Caco-2 (cell line): ENCODE measurements at regions not wholly inside any gene's neighbourhood (a gene's known extent, or its start where the extent isn't known, plus 50 kb on each side); places are given as distances from the start of the nearest gene placed in this dataset.

ENCODE experiments used
- BruUV-seq: library from RNA; stranded (reverse); fragments of 400-500 nt; replicated peaks from 2 replicates; lab custom pipeline; 2021; lab: Mats Ljungman, UMichigan
- CTCF ChIA-PET: fragments of 300-600 bp; sonication (Branson Sonifier 250); formaldehyde crosslinking; loops from one replicate; lab custom pipeline; 2022; ENCODE audit warnings: antibody characterized with exemption; lab: Charles Lee
- POLR2A ChIA-PET: fragments of 300-600 bp; sonication (Branson Sonifier 250); formaldehyde crosslinking; loops from one replicate; lab custom pipeline; 2022; ENCODE audit warnings: antibody characterized with exemption; lab: Charles Lee
- DNase-seq, 2 experiments: peaks; one replicate each; pipeline versions ENCODE4 v3.0.0 to v3.0.0-alpha.2; 2020 to 2022
- H3K27me3 ChIP-seq: replicated peaks from 2 replicates; pipeline ENCODE4 v1.6.0; 2011; ENCODE audit warnings: low read length; ENCODE audit not compliant: control insufficient read depth, insufficient read depth
- H3K36me3 ChIP-seq: 2 replicates; pipeline ENCODE4 v1.5.1; 2011; ENCODE audit warnings: low read length; ENCODE audit not compliant: control insufficient read depth, insufficient read depth
- H3K4me1 ChIP-seq: fragments of 250-450 bp; sonication (Bioruptor Pico); 2 replicates; pipeline ENCODE4 v1.5.1; 2020; ENCODE audit warnings: mild to moderate bottlenecking
- H3K4me3 ChIP-seq: 2 replicates; pipeline ENCODE4 v1.5.1; 2011; ENCODE audit warnings: low read depth, mild to moderate bottlenecking, control low read depth, low read length
- H3K9me3 ChIP-seq: fragments of 250-450 bp; sonication (Bioruptor Pico); 2 replicates; pipeline ENCODE4 v1.5.1; 2020; ENCODE audit warnings: mild to moderate bottlenecking, moderate library complexity
- H3K27ac Mint-ChIP-seq: one replicate; pipeline ENCODE4 v1.8.0; 2022; ENCODE audit warnings: mixed read lengths; ENCODE audit not compliant: unreplicated experiment
- H3K27me3 Mint-ChIP-seq: one replicate; pipeline ENCODE4 v1.8.0; 2022; ENCODE audit warnings: mixed read lengths; ENCODE audit not compliant: insufficient read depth, unreplicated experiment
- H3K36me3 Mint-ChIP-seq: one replicate; pipeline ENCODE4 v1.8.0; 2022; ENCODE audit warnings: mild to moderate bottlenecking, mixed read lengths; ENCODE audit not compliant: insufficient read depth, unreplicated experiment
- H3K4me1 Mint-ChIP-seq: one replicate; pipeline ENCODE4 v1.8.0; 2022; ENCODE audit warnings: low read depth, mixed read lengths; ENCODE audit not compliant: unreplicated experiment
- H3K4me3 Mint-ChIP-seq: one replicate; pipeline ENCODE4 v1.8.0; 2022; ENCODE audit warnings: mild to moderate bottlenecking, moderate library complexity, mixed read lengths; ENCODE audit not compliant: unreplicated experiment
- H3K9me3 Mint-ChIP-seq: one replicate; pipeline ENCODE4 v1.8.0; 2022; ENCODE audit warnings: mixed read lengths; ENCODE audit not compliant: unreplicated experiment
- CTCF ChIP-seq, 2 experiments: fragments of 200-600 bp in 1 of 2; IDR thresholded peaks; 1 replicate in 1 of 2; 2 replicates in 1 of 2; pipeline versions ENCODE4 v1.5.1 to v1.8.0; 2011 to 2022; ENCODE audit warnings: antibody characterized with exemption in 1 of 2, control low read depth in 1 of 2, inconsistent platforms in 1 of 2, low read depth in 1 of 2, low read length in 1 of 2, mild to moderate bottlenecking in 1 of 2, moderate library complexity in 1 of 2; ENCODE audit not compliant: insufficient read depth in 1 of 2, severe bottlenecking in 1 of 2, unreplicated experiment in 1 of 2
- intact Hi-C: fragments of 100-400 bp; cut with micrococcal nuclease; formaldehyde crosslinking; loops from one replicate; pipeline ENCODE4 v1.10.0; 2022; ENCODE audit not compliant: unreplicated experiment

GRCh38 chr12:12010277-12011039, 60.3 kb upstream of the BCL2L14 start:
- no peak for DNase-seq
- Mint-ChIP-seq H3K27ac (no peak overlapping the region), H3K4me3 (no peak overlapping the region), H3K36me3 (peaks cover 5% of the 10 kb centered on the region), H3K27me3 (no peaks in the 10 kb centered on the region), H3K9me3 (peaks cover 10% of the 10 kb centered on the region), H3K4me1 (no peaks in the 10 kb centered on the region)
- no peaks in the 10 kb centered on the region for H3K9me3 ChIP-seq
- H3K4me3 ChIP-seq = no peak overlapping the region
- no peaks in the 10 kb centered on the region for H3K4me1 ChIP-seq
- ChIA-PET POLR2A (no interaction called here), CTCF (interaction anchor here (0.7 kb wide), 1 partner anchor 23 kb away, joined by 4 read pairs; no protein-coding TSS in a partner anchor)
- no peaks in the 10 kb centered on the region for H3K36me3 ChIP-seq
- TF ChIP-seq CTCF (IDR thresholded peaks at IDR 0.05; ENCODE audit: insufficient read depth in 1 of 2, low read depth in 1 of 2, low read length in 1 of 2, severe bottlenecking in 1 of 2, unreplicated experiment in 1 of 2) = no peak
- intact Hi-C loops = no loop called here
- no TSS peak for BruUV-seq
- H3K27me3 ChIP-seq = no peaks in the 10 kb centered on the region

GRCh38 chr12:12011880-12012260, 58.9 kb upstream of the BCL2L14 start:
- intact Hi-C loops = no loop called here
- TF ChIP-seq CTCF (IDR thresholded peaks at IDR 0.05; ENCODE audit: insufficient read depth in 1 of 2, low read depth in 1 of 2, low read length in 1 of 2, severe bottlenecking in 1 of 2, unreplicated experiment in 1 of 2) = no peak
- no peak overlapping the region for H3K4me3 ChIP-seq
- no peaks in the 10 kb centered on the region for H3K4me1 Mint-ChIP-seq
- H3K9me3 Mint-ChIP-seq = no peaks in the 10 kb centered on the region
- POLR2A ChIA-PET = no interaction called here
- no peaks in the 10 kb centered on the region for H3K27me3 ChIP-seq
- CTCF ChIA-PET = interaction anchor here (0.8 kb wide), 1 partner anchor 20 kb away, joined by 5 read pairs; no protein-coding TSS in a partner anchor
- BruUV-seq = no TSS peak
- H3K27me3 Mint-ChIP-seq = no peaks in the 10 kb centered on the region
- H3K27ac Mint-ChIP-seq = no peak overlapping the region
- DNase-seq = no peak
- no peaks in the 10 kb centered on the region for H3K9me3 ChIP-seq
- H3K4me3 Mint-ChIP-seq = no peak overlapping the region
- H3K4me1 ChIP-seq = no peaks in the 10 kb centered on the region
- H3K36me3 ChIP-seq = no peaks in the 10 kb centered on the region
- peaks cover 5% of the 10 kb centered on the region for H3K36me3 Mint-ChIP-seq

- Mint-ChIP-seq H3K36me3 (no peaks in the 10 kb centered on the region), H3K4me1 (no peaks in the 10 kb centered on the region), H3K9me3 (no peaks in the 10 kb centered on the region), H3K4me3 (no peak overlapping the region), H3K27me3 (no peaks in the 10 kb centered on the region), H3K27ac (no peak overlapping the region)
- CTCF ChIA-PET = no interaction called here
- no peaks in the 10 kb centered on the region for H3K27me3 ChIP-seq
- TF ChIP-seq CTCF (IDR thresholded peaks at IDR 0.05; ENCODE audit: insufficient read depth in 1 of 2, low read depth in 1 of 2, low read length in 1 of 2, severe bottlenecking in 1 of 2, unreplicated experiment in 1 of 2) = no peak
- no peak overlapping the region for H3K4me3 ChIP-seq
- H3K36me3 ChIP-seq = no peaks in the 10 kb centered on the region
- POLR2A ChIA-PET = interaction anchor here (0.7 kb wide), 1 partner anchor 771 kb away, joined by 3 read pairs; no protein-coding TSS in a partner anchor
- no peak for DNase-seq
- intact Hi-C loops = no loop called here
- no peaks in the 10 kb centered on the region for H3K9me3 ChIP-seq
- no TSS peak for BruUV-seq
- no peaks in the 10 kb centered on the region for H3K4me1 ChIP-seq
These were observed 55.6 kb upstream of the BCL2L14 start for GRCh38 chr12:12015073-12015685.
